ENCODE measurements at regions not wholly inside any gene's neighbourhood (a gene's known extent, or its start where the extent isn't known, plus 50 kb on each side); places are given as distances from the start of the nearest gene placed in this dataset.

GRCh38 chr2:64731746-64732145, 78.0 kb upstream of the SERTAD2 start:
- no peak for DNase-seq (ENCODE audit: low spot score, unreplicated experiment)
- H3K36me3 Mint-ChIP-seq (ENCODE audit: insufficient read depth) = no peaks in the 10 kb centered on the region
- no peak for TF ChIP-seq CTCF (IDR thresholded peaks at IDR 0.05; ENCODE audit: unreplicated experiment)
- peaks cover 53% of the 10 kb centered on the region for H3K4me1 Mint-ChIP-seq (ENCODE audit: low read depth)
- peak overlapping the region; percentile 78 for H3K27ac Mint-ChIP-seq
- H3K9me3 Mint-ChIP-seq (ENCODE audit: low read depth) = no peaks in the 10 kb centered on the region
- no peak overlapping the region for H3K4me3 Mint-ChIP-seq (ENCODE audit: low read depth)
- H3K27me3 Mint-ChIP-seq = no peaks in the 10 kb centered on the region

GRCh38 chr2:64732146-64732545, 78.4 kb upstream of the SERTAD2 start:
- H3K9me3 Mint-ChIP-seq (ENCODE audit: low read depth) = no peaks in the 10 kb centered on the region
- no peak for TF ChIP-seq CTCF (IDR thresholded peaks at IDR 0.05; ENCODE audit: unreplicated experiment)
- no peaks in the 10 kb centered on the region for H3K36me3 Mint-ChIP-seq (ENCODE audit: insufficient read depth)
- no peak for DNase-seq (ENCODE audit: low spot score, unreplicated experiment)
- H3K4me1 Mint-ChIP-seq (ENCODE audit: low read depth) = peaks cover 52% of the 10 kb centered on the region
- H3K4me3 Mint-ChIP-seq (ENCODE audit: low read depth) = no peak overlapping the region
- H3K27ac Mint-ChIP-seq = peak overlapping the region; percentile 4
- H3K27me3 Mint-ChIP-seq = no peaks in the 10 kb centered on the region

DNA sequence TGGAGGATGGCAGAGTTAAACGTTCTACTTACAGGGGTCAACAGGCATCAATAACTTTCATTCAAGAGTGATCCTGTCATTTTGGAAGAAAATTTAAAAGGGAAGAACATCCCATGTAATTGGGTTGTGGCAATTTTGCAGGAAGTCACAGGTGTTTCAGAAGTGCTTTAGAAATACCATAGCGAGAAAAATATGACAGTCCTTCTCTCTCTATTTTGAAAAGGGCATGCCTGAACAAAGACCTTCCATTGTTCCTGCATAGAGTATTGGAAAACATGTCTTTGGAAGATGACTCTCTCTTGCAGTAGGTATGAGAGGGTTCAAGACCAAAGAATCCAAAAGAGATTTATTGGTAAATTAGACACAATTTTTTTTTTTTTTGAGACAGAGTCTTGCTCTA, 81.8 kb upstream of the SERTAD2 start:
- H3K27ac Mint-ChIP-seq = no peak overlapping the region
- peaks cover 35% of the 10 kb centered on the region for H3K4me1 Mint-ChIP-seq (ENCODE audit: low read depth)
- TF ChIP-seq CTCF (IDR thresholded peaks at IDR 0.05; ENCODE audit: unreplicated experiment) = no peak

DNA sequence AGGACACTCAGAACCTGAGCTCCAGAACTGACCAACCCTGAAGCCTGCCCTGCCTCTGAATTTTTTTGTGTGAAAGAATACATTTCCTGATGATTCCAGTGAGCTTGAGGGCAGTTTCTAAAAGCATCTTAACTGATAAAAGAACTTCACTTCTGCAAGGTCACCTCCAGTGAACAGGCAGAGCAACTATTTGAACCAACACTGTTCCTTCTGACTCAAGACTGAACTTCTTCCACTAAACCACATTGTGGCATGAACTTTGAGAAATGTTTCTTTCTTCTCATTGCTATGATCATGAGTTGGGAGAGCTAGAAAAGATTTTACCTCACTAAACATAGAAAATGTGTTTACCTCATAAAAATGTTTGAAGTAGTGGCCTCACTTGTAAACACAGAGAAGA, 83.8 kb upstream of the SERTAD2 start:
- no peak for TF ChIP-seq CTCF (IDR thresholded peaks at IDR 0.05; ENCODE audit: unreplicated experiment)
- Mint-ChIP-seq H3K27me3 (no peaks in the 10 kb centered on the region), H3K9me3 (ENCODE audit: low read depth) (no peaks in the 10 kb centered on the region), H3K4me1 (ENCODE audit: low read depth) (peaks cover 14% of the 10 kb centered on the region), H3K4me3 (ENCODE audit: low read depth) (no peak overlapping the region), H3K27ac (no peak overlapping the region), H3K36me3 (ENCODE audit: insufficient read depth) (no peaks in the 10 kb centered on the region)
- DNase-seq (ENCODE audit: low spot score, unreplicated experiment) = no peak

More for the DNA sequence above, 81.8 kb upstream of the SERTAD2 start:
- Mint-ChIP-seq H3K4me3 (ENCODE audit: low read depth) (no peak overlapping the region), H3K9me3 (ENCODE audit: low read depth) (no peaks in the 10 kb centered on the region), H3K27me3 (no peaks in the 10 kb centered on the region), H3K36me3 (ENCODE audit: insufficient read depth) (no peaks in the 10 kb centered on the region)
- no peak for DNase-seq (ENCODE audit: low spot score, unreplicated experiment)

- Mint-ChIP-seq H3K27me3 (no peaks in the 10 kb centered on the region), H3K4me1 (ENCODE audit: low read depth) (peaks cover 12% of the 10 kb centered on the region), H3K4me3 (ENCODE audit: low read depth) (no peak overlapping the region), H3K9me3 (ENCODE audit: low read depth) (no peaks in the 10 kb centered on the region), H3K36me3 (ENCODE audit: insufficient read depth) (no peaks in the 10 kb centered on the region), H3K27ac (no peak overlapping the region)
- TF ChIP-seq CTCF (IDR thresholded peaks at IDR 0.05; ENCODE audit: unreplicated experiment) = no peak
- DNase-seq (ENCODE audit: low spot score, unreplicated experiment) = no peak
Observed at GRCh38 chr2:64738026-64738425, 84.3 kb upstream of the SERTAD2 start.
